ENCODE measurements at regions not wholly inside any gene's neighbourhood (a gene's known extent, or its start where the extent isn't known, plus 50 kb on each side); places are given as distances from the start of the nearest gene placed in this dataset.

DNA sequence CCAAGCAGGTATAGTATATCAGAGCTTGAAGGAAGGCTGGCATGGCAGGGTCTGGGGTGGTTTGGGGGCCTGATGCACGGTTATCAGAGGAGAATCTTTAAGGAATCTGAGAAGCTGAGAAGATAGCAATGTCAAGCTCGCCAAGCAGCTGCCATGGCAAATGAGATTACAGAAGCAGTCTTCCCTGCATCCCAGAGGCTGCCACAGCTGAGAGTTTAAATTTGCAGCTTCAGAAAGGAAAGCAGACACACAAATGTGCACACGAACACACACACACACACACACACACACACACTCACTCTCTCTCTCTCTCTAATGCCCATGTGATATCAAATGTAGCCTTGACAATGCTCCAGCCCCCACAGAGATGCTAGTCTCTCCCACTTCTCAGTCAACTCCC, 79.0 kb upstream of the TNC start:
- TF ChIP-seq, protein P1, sequence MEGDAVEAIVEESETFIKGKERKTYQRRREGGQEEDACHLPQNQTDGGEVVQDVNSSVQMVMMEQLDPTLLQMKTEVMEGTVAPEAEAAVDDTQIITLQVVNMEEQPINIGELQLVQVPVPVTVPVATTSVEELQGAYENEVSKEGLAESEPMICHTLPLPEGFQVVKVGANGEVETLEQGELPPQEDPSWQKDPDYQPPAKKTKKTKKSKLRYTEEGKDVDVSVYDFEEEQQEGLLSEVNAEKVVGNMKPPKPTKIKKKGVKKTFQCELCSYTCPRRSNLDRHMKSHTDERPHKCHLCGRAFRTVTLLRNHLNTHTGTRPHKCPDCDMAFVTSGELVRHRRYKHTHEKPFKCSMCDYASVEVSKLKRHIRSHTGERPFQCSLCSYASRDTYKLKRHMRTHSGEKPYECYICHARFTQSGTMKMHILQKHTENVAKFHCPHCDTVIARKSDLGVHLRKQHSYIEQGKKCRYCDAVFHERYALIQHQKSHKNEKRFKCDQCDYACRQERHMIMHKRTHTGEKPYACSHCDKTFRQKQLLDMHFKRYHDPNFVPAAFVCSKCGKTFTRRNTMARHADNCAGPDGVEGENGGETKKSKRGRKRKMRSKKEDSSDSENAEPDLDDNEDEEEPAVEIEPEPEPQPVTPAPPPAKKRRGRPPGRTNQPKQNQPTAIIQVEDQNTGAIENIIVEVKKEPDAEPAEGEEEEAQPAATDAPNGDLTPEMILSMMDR (IDR thresholded peaks at IDR 0.05; ENCODE audit: insufficient read depth, low read length, missing control alignments), result no peak
- POLR2A ChIA-PET, result no interaction called here

DNA sequence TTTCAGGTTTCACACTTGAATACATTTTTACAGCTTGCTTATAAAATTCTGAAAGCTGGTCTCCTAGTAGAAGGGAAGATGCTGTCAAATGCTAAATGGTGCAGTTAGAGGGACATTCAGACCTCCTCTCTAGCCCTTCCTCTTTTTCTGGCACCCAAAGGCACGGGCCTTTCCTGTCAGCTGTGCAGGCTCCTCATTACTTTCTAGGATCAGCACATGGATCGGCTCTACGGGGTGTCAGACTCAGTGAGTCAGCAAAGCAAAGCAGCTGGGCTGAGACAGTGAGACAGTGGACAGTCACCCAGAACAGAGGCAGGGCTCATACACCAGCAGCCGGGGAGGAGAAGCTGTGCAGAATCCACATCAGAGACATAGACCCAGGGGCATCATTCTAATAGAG, 80.0 kb upstream of the TNC start:
- ChIA-PET POLR2A (interaction anchor here (0.6 kb wide), 1 partner anchor 57 kb away, joined by 3 read pairs; no protein-coding TSS in a partner anchor), CTCF (no interaction called here)
- no peak overlapping the region for H3K4me3 ChIP-seq (ENCODE audit: low read depth, low read length)
- TF ChIP-seq, protein P1 (IDR thresholded peaks at IDR 0.05; ENCODE audit: insufficient read depth, low read length, missing control alignments), result no peak
- DNase-seq (ENCODE audit: low read depth, low spot score), result no peak

More for the DNA sequence above, 79.0 kb upstream of the TNC start:
- DNase-seq (ENCODE audit: low read depth, low spot score), result no peak
- CTCF ChIA-PET, result interaction anchor here (1.1 kb wide), 1 partner anchor 15 kb away, joined by 4 read pairs; no protein-coding TSS in a partner anchor
- H3K4me3 ChIP-seq (ENCODE audit: low read depth, low read length), result no peak overlapping the region

DNA sequence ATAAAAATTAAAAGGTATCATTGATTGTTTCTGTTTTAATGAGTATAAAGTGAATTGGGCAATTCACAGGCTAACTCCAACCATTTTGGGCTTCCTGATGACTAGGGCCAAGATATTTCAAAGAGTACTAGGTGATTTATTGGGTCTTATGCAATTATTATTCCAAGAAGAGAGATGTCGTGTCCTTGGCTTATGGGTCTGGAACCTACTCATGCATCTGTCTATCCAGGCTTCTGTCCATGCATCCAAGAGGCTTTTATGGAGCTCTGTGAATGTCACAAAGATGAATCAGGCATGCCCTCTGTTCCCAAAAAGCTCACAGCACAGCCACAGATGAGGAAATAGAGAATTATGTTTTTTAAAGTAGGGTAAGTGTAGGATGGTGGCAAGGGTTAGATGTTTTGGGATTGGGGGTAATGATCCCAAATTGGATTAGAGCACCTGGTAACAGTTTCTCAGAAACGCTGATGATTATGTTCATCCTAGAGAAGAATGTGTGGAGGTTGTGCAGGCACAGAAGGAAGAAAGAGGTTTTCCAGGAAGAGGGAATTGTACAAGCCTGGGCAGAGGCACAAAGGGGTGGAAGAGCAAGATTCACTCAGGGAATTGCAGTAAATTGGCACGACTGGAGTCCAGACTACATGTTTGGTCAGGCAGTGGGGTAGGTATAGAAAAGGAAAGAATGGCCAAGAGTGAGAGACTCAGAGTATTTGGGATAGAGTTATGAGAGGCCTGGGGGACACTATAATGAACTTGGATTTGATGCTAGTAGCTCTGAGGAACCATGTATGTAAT, 83.0 kb upstream of the TNC start:
- H3K4me3 ChIP-seq (ENCODE audit: low read depth, low read length), result no peak overlapping the region
- POLR2A ChIA-PET, result interaction anchor here (0.5 to 1.0 kb wide), 2 partner anchors 83 to 107 kb away, joined by 3 read pairs; partner anchors contain the start of gene TNC
- TF ChIP-seq, protein P1 (IDR thresholded peaks at IDR 0.05; ENCODE audit: insufficient read depth, low read length, missing control alignments), result no peak
- DNase-seq (ENCODE audit: low read depth, low spot score), result no peak
- CTCF ChIA-PET, result interaction anchor here (1.2 to 1.5 kb wide), 2 partner anchors 11 to 186 kb away, joined by 3 read pairs; no protein-coding TSS in a partner anchor

DNA sequence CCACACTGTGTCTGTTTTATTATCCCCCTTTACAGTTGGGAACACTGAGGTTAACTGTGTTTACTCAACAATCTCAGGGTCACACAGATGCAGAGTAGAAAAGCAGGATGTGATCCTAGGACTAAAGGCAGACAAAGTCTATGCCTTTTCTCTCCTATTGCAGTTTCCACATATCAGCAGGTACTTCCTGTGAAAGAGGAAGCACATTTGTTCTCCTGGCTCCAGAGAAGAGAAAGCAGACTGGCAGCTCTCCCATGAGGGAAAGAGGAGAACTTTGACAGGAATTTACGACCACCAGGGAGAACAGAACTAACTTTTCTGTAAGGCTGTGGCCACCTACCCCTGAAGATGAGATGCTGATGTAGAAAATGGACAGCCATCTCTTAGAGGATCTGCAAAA, 84.2 kb upstream of the TNC start:
- TF ChIP-seq, protein P1 (IDR thresholded peaks at IDR 0.05; ENCODE audit: insufficient read depth, low read length, missing control alignments), result no peak
- no peak overlapping the region for H3K4me3 ChIP-seq (ENCODE audit: low read depth, low read length)
- no peak for DNase-seq (ENCODE audit: low read depth, low spot score)
- CTCF ChIA-PET, result interaction anchor here (1.6 to 2.5 kb wide), 2 partner anchors 13 to 322 kb away, joined by 3 to 16 read pairs; no protein-coding TSS in a partner anchor
- POLR2A ChIA-PET, result interaction anchor here (2.2 kb wide), 1 partner anchor 84 kb away, joined by 17 read pairs; the partner anchor contains the start of gene TNC

DNA sequence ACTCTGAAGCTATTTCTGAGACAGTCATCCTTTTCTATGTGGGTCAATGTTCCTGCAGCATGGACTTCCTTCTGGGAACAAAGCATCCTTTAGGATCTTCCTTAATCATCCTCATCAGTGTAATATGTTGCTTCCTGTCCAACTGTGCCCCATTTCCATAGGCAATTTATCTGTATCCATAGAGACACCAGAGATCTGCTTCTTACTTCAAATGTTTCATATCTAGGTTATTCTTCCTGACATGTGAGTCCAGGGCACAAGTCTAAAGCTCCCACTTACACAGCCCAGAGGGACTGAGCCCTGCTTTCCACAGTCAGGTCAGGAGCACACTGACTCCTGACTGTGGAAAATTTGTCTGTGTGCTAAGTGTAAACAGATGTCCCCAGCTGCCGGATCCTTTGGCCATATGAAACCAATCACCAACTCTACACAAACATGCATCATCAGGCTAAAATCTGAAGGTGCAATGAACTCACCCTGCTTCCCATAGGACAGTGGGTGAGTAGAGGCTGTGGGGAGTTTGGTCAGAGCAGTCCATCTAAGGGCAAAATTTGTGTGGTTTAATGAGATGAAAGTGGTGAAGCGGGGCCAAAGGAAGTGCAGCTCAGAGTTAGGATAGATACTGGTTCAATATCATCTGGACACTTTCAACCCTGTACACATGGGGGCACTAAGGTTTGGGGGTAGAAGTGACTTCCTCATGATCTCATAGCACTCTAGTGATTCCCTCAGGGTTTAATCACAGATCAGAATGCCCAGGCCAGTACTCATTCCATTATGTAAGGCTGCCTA, 85.2 kb upstream of the TNC start:
- ChIA-PET CTCF (interaction anchor here (0.6 to 2.5 kb wide), 8 partner anchors 12 to 321 kb away, joined by 3 to 16 read pairs (median 4); no protein-coding TSS in a partner anchor), POLR2A (interaction anchor here (0.5 to 2.2 kb wide), 7 partner anchors 9 to 198 kb away, joined by 3 to 17 read pairs (median 3); partner anchors contain the start of gene TNC)
- H3K4me3 ChIP-seq (ENCODE audit: low read depth, low read length), result no peak overlapping the region
- TF ChIP-seq, protein P1 (IDR thresholded peaks at IDR 0.05; ENCODE audit: insufficient read depth, low read length, missing control alignments), result peak; percentile 30
- DNase-seq (ENCODE audit: low read depth, low spot score), result peak; percentile 90
